ENCODE measurements at regions not wholly inside any gene's neighbourhood (a gene's known extent, or its start where the extent isn't known, plus 50 kb on each side); places are given as distances from the start of the nearest gene placed in this dataset.

DNA sequence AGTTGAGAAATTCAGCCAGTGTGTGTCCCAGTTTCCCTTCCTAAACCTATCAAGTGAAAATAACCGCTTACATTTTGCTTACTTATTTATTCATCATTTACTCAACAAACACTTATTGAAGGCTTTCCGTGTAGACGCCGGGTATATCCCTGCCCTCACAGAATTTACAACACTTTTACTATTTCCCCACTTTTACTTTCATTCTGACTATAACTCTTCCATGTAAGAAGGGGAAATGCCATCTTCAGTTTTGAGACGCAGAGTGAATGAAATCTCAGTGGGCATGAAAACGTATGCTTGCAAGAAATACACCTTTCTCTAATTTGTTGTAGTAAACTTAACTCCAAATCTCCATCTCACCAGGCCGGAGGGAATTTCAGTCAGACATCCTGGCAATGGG lies 251.0 kb upstream of the CHAC2 start:
- Histone ChIP-seq H3K36me3 (ENCODE audit: control insufficient read depth, insufficient read depth, low read length) (no peaks in the 10 kb centered on the region), H3K4me3 (ENCODE audit: low read depth, low read length) (no peak overlapping the region), H3K27me3 (ENCODE audit: control insufficient read depth, insufficient read depth, low read length) (no peaks in the 10 kb centered on the region)
- TF ChIP-seq, protein P1, sequence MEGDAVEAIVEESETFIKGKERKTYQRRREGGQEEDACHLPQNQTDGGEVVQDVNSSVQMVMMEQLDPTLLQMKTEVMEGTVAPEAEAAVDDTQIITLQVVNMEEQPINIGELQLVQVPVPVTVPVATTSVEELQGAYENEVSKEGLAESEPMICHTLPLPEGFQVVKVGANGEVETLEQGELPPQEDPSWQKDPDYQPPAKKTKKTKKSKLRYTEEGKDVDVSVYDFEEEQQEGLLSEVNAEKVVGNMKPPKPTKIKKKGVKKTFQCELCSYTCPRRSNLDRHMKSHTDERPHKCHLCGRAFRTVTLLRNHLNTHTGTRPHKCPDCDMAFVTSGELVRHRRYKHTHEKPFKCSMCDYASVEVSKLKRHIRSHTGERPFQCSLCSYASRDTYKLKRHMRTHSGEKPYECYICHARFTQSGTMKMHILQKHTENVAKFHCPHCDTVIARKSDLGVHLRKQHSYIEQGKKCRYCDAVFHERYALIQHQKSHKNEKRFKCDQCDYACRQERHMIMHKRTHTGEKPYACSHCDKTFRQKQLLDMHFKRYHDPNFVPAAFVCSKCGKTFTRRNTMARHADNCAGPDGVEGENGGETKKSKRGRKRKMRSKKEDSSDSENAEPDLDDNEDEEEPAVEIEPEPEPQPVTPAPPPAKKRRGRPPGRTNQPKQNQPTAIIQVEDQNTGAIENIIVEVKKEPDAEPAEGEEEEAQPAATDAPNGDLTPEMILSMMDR (IDR thresholded peaks at IDR 0.05; ENCODE audit: insufficient read depth, low read length, poor library complexity, severe bottlenecking): no peak
- DNase-seq (ENCODE audit: low read depth): no peak

DNA sequence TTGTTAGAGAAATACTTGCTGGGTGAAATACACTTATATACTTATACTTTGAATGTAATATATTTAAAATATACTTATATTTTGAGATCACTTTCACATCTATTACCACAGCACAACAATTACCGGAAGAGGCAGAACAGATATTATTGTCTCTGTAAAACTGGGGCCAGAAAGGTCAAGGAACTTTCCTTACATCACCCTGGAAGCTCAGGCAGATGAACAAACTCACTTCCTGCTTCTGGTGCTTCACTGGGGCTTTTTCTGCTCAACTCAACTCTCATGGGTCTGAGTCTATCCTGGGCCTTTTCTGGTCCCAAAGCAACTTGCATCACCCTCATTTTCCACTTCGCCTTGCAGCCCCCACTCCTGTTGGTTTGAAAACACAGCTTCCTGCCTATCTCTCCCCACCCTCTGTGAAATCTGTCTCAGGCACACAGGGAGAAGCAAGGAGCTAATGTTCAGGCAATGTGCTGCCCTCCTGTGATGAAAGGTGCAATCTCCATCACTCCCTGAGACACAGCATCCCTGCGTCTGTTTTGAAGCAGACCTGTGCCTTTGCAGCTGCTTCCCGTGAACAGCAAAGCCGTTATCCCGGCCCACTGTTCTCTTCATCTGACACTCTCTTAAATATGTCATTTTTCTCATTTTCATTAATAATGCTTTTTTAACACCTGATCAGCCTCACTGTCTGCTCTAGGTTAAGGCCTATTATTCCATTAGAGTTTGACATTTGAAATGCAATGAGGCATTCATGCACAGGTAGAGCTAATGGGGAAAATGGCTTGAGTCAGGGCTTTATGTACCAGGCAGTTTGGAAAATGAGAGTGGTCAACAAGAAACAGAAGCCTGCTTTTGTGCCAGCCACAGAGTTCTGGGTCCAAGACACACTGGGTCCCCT lies 251.9 kb upstream of the CHAC2 start:
- no peak for DNase-seq (ENCODE audit: low read depth)
- H3K4me3 ChIP-seq (ENCODE audit: low read depth, low read length): no peak overlapping the region
- no peaks in the 10 kb centered on the region for H3K27me3 ChIP-seq (ENCODE audit: control insufficient read depth, insufficient read depth, low read length)
- TF ChIP-seq, protein P1 (IDR thresholded peaks at IDR 0.05; ENCODE audit: insufficient read depth, low read length, poor library complexity, severe bottlenecking): no peak
- no peaks in the 10 kb centered on the region for H3K36me3 ChIP-seq (ENCODE audit: control insufficient read depth, insufficient read depth, low read length)

DNA sequence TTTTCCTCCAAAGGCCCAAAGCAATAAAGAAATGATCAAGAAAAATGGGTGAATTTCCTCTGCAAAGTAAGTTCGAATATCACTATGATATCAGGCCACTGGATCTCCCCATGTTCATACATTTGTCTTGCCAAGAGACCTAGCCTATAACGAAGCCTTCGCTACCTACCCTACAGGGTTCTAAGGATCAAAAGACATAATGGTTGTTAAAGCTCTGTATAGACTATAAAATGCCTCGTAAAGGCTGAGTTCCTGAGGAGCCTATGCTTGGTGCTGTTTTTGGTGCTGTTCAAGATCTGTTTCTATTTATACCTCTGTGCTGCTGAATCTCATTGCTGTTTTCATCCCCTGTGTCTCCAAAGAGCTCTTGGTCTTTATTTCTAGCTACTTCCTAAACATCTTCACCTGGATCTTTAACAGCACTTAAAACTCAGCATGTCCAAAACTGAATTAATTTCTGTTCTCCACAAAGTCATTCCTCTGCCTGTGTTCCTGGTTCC lies 254.4 kb upstream of the CHAC2 start:
- Histone ChIP-seq H3K36me3 (ENCODE audit: control insufficient read depth, insufficient read depth, low read length) (no peaks in the 10 kb centered on the region), H3K27me3 (ENCODE audit: control insufficient read depth, insufficient read depth, low read length) (no peaks in the 10 kb centered on the region), H3K4me3 (ENCODE audit: low read depth, low read length) (no peak overlapping the region)
- DNase-seq (ENCODE audit: low read depth): no peak
- TF ChIP-seq, protein P1 (IDR thresholded peaks at IDR 0.05; ENCODE audit: insufficient read depth, low read length, poor library complexity, severe bottlenecking): no peak

DNA sequence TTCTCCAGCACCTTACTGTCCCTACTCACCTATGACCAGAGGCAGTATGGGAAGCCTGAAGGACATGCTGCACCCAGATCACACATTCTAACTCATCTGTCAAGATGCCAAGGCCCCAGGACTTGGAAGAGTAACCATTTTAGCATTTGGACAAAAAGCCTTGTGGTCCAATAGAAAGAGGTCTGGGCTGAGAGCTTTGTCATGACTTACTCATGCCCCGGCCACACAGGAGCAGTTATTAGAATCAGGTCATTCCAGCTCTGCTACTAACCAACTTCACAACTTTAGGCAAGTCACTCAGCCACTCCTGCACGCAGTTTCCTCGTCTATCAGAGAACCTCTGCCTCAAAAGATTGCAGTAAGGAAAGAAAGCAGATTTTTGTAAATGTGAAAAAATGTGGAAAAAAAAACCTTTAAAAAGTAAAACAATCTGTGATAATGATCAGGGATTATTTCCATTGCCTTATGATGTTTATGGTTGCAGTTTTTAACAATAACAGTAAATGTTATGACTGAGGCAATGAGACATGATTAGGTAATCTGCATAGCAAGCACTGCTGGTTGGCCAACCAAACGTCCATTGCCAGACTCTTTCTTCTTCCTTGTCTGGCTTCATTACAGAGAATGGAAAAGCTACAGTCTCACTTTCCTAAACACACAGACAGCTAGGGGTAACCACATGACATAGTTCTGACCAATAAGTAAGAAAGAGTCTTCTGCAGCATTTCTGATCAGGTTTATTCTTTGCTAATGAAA lies 255.4 kb upstream of the CHAC2 start:
- Histone ChIP-seq H3K4me3 (ENCODE audit: low read depth, low read length) (no peak overlapping the region), H3K36me3 (ENCODE audit: control insufficient read depth, insufficient read depth, low read length) (no peaks in the 10 kb centered on the region), H3K27me3 (ENCODE audit: control insufficient read depth, insufficient read depth, low read length) (no peaks in the 10 kb centered on the region)
- TF ChIP-seq, protein P1 (IDR thresholded peaks at IDR 0.05; ENCODE audit: insufficient read depth, low read length, poor library complexity, severe bottlenecking): no peak
- no peak for DNase-seq (ENCODE audit: low read depth)

DNA sequence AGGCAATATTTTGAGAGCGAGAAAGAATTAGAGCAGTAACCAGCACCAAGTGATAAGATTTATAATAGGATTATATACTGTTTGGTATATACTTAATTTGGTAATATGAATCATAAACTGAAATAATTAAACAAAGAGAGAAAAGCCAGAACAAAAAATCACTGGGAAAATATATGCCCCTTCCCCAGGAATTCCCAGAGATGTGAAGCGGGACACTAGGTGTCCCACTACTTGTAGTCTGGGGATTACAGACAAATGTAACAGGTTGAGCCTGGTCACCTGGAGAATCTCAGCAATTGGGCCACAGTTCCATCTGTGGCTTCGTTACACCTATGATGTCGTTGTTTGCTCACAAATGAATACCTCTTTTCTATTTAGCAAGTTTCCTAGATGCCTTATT lies 256.1 kb upstream of the CHAC2 start:
- TF ChIP-seq, protein P1 (IDR thresholded peaks at IDR 0.05; ENCODE audit: insufficient read depth, low read length, poor library complexity, severe bottlenecking): no peak

More for the DNA sequence above, 256.1 kb upstream of the CHAC2 start:
- DNase-seq (ENCODE audit: low read depth): no peak
- H3K27me3 ChIP-seq (ENCODE audit: control insufficient read depth, insufficient read depth, low read length): no peaks in the 10 kb centered on the region
- H3K4me3 ChIP-seq (ENCODE audit: low read depth, low read length): no peak overlapping the region
- no peaks in the 10 kb centered on the region for H3K36me3 ChIP-seq (ENCODE audit: control insufficient read depth, insufficient read depth, low read length)
